ENCODE measurements at regions not wholly inside any gene's neighbourhood (a gene's known extent, or its start where the extent isn't known, plus 50 kb on each side); places are given as distances from the start of the nearest gene placed in this dataset.

GRCh38 chr2:64818664-64819060 lies 164.9 kb upstream of the SERTAD2 start:
- no peak for DNase-seq (ENCODE audit: low spot score in 2 of 2)
- H3K9me3 ChIP-seq, result no peaks in the 10 kb centered on the region
- TF ChIP-seq CTCF (IDR thresholded peaks at IDR 0.05), result no peak
- TF ChIP-seq EP300 (IDR thresholded peaks at IDR 0.05), result no peak
- TF ChIP-seq POLR2A (IDR thresholded peaks at IDR 0.05), result no peak
- WGBS, 2 donors, result 45 to 47% methylated on average over 4 of the region's 4 CpGs
- H3K4me1 ChIP-seq, result no peaks in the 10 kb centered on the region
- no peaks in the 10 kb centered on the region for H3K27me3 ChIP-seq
- no peak overlapping the region for H3K27ac ChIP-seq
- no peaks in the 10 kb centered on the region for H3K36me3 ChIP-seq
- H3K4me3 ChIP-seq, result no peak overlapping the region

- WGBS, 2 donors, result 73 to 80% methylated on average over 2 of the region's 2 CpGs
- no peak overlapping the region for H3K4me3 ChIP-seq
- no peak for DNase-seq (ENCODE audit: low spot score in 2 of 2)
- no peaks in the 10 kb centered on the region for H3K9me3 ChIP-seq
- TF ChIP-seq EP300 (IDR thresholded peaks at IDR 0.05) (no peak), POLR2A (IDR thresholded peaks at IDR 0.05) (no peak), CTCF (IDR thresholded peaks at IDR 0.05) (no peak)
- peak overlapping the region in 2 of 4 donors; percentile 37 to 43 for H3K27ac ChIP-seq
- H3K27me3 ChIP-seq, result no peaks in the 10 kb centered on the region
- H3K36me3 ChIP-seq, result no peaks in the 10 kb centered on the region
- no peaks in the 10 kb centered on the region for H3K4me1 ChIP-seq
Measured at GRCh38 chr2:64819361-64819760, 165.6 kb upstream of the SERTAD2 start.

- H3K9me3 ChIP-seq, result no peaks in the 10 kb centered on the region
- TF ChIP-seq EP300 (IDR thresholded peaks at IDR 0.05) (no peak), POLR2A (IDR thresholded peaks at IDR 0.05) (no peak), CTCF (IDR thresholded peaks at IDR 0.05) (no peak)
- H3K27me3 ChIP-seq, result no peaks in the 10 kb centered on the region
- 86 to 87% methylated on average over 11 of the region's 11 CpGs for WGBS, 2 donors
- H3K4me3 ChIP-seq, result no peak overlapping the region
- no peaks in the 10 kb centered on the region for H3K36me3 ChIP-seq
- H3K4me1 ChIP-seq, result no peaks in the 10 kb centered on the region
- DNase-seq (ENCODE audit: low spot score in 2 of 2), result no peak
- peak overlapping the region in 2 of 4 donors; percentile 37 to 43 for H3K27ac ChIP-seq
Measured at GRCh38 chr2:64819774-64820688, 166.3 kb upstream of the SERTAD2 start.

- no peak for TF ChIP-seq EP300 (IDR thresholded peaks at IDR 0.05)
- TF ChIP-seq CTCF (IDR thresholded peaks at IDR 0.05), result no peak
- no peak for TF ChIP-seq POLR2A (IDR thresholded peaks at IDR 0.05)
- H3K36me3 ChIP-seq, result no peaks in the 10 kb centered on the region
- H3K27me3 ChIP-seq, result no peaks in the 10 kb centered on the region
- 93 to 100% methylated on average over 1 of the region's 1 CpG for WGBS, 2 donors
- no peak for DNase-seq (ENCODE audit: low spot score in 2 of 2)
- no peaks in the 10 kb centered on the region for H3K4me1 ChIP-seq
- no peak overlapping the region for H3K4me3 ChIP-seq
- no peak overlapping the region for H3K27ac ChIP-seq
- H3K9me3 ChIP-seq, result no peaks in the 10 kb centered on the region
Measured at GRCh38 chr2:64820901-64821300, 167.2 kb upstream of the SERTAD2 start.

GRCh38 chr2:64823794-64824193 lies 165.4 kb upstream of the SLC1A4 start:
- no peak for DNase-seq (ENCODE audit: low spot score in 2 of 2)
- no peak overlapping the region for H3K4me3 ChIP-seq
- TF ChIP-seq EP300 (IDR thresholded peaks at IDR 0.05) (no peak), POLR2A (IDR thresholded peaks at IDR 0.05) (no peak), CTCF (IDR thresholded peaks at IDR 0.05) (no peak)
- 54 to 61% methylated on average over 5 of the region's 5 CpGs for WGBS, 2 donors
- H3K27ac ChIP-seq, result no peak overlapping the region
- no peaks in the 10 kb centered on the region for H3K27me3 ChIP-seq
- H3K9me3 ChIP-seq, result no peaks in the 10 kb centered on the region
- H3K4me1 ChIP-seq, result no peaks in the 10 kb centered on the region
- H3K36me3 ChIP-seq, result no peaks in the 10 kb centered on the region
